ENCODE measurements at regions not wholly inside any gene's neighbourhood (a gene's known extent, or its start where the extent isn't known, plus 50 kb on each side); places are given as distances from the start of the nearest gene placed in this dataset.

DNA sequence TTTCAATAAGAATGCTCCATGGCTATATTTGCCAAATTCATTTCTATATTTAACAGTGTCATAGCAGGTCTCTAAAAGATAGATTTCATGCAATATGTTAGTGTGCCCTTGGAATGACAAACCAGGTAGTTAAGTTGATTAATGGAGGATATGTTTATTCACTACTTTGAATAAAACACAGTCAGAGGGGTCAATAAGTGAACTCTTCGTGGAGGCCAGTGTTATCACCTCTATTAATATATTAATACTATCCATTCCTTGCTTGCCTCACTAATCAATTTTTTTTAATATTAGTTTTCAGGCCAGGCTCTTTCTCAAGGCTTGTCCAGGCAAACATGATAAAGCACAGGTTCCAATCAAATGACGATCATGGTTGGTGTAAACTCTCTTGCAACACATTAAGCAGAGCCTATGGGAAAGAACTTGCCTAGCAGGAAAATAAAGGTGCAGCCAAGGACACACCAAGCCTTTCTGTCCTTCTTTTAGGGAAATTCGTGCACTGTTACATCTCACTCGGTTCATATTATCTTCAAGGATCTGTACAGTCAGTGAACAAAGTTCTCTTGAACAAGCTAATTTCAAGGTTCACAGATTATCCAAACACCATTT is 144.7 kb downstream of the DCK start:
- no peak for TF ChIP-seq POLR2AphosphoS5 (IDR thresholded peaks at IDR 0.05; ENCODE audit: low read length)
- TF ChIP-seq POLR2A (IDR thresholded peaks at IDR 0.05; ENCODE audit: low read depth, low read length), result no peak
- no peak for TF ChIP-seq CTCF (IDR thresholded peaks at IDR 0.05 in 2 of 3, conservative IDR thresholded peaks at IDR 0.05 in 1 of 3; ENCODE audit: control insufficient read depth in 2 of 3, extremely low read depth in 1 of 3, insufficient read depth in 1 of 3, low read depth in 3 of 3, low read length in 3 of 3)
- no peak for TF ChIP-seq KLF5 (IDR thresholded peaks at IDR 0.05; ENCODE audit: partially characterized antibody)
- TF ChIP-seq SUPT20H (IDR thresholded peaks at IDR 0.05; ENCODE audit: borderline replicate concordance, control insufficient read depth, low read depth, low read length), result no peak
- TF ChIP-seq FOXM1 (IDR thresholded peaks at IDR 0.05; ENCODE audit: low read depth, low read length), result no peak
- no peak for TF ChIP-seq NFIC (IDR thresholded peaks at IDR 0.05; ENCODE audit: low read depth, low read length)
- TF ChIP-seq, protein P1, sequence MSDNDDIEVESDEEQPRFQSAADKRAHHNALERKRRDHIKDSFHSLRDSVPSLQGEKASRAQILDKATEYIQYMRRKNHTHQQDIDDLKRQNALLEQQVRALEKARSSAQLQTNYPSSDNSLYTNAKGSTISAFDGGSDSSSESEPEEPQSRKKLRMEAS (IDR thresholded peaks at IDR 0.05; ENCODE audit: low read depth, low read length), result no peak
- no peak for TF ChIP-seq CREB1 (IDR thresholded peaks at IDR 0.05; ENCODE audit: low read depth)
- TF ChIP-seq MEF2A (IDR thresholded peaks at IDR 0.05; ENCODE audit: insufficient read depth, low read depth, low read length), result no peak
- TF ChIP-seq EZH2 (IDR thresholded peaks at IDR 0.05; ENCODE audit: borderline replicate concordance, control insufficient read depth, low read depth, low read length), result no peak
